ENCODE measurements at regions not wholly inside any gene's neighbourhood (a gene's known extent, or its start where the extent isn't known, plus 50 kb on each side); places are given as distances from the start of the nearest gene placed in this dataset.

DNA sequence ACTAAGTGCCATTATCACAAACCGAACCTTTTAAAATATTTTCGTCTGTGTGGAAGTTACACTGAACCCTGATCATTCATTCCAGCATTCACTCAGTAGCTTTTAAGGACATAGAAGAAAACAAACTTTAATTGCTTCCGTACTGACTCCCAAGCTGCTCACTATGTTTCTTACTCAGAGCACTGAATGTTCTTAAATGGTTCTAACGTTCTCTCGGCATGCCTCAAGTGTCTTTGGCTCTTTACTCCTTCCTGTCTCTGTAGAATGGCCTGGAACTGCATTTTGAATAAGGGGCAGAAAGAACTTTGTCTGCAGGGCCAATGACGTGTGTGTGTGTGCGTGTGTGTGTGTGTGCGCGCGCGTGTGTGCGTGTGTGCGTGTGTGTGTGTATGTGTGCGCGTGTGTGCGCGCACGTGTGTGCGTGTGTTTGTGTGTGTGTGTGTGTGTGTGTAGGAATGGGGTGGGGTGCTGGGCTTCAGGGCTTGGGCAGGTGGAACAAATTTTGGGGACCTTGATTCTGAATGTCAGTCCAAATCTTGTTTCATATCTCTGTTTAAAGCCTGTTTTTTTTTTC lies 50.5 kb upstream of the PAQR3 start:
- TF ChIP-seq, protein P1, sequence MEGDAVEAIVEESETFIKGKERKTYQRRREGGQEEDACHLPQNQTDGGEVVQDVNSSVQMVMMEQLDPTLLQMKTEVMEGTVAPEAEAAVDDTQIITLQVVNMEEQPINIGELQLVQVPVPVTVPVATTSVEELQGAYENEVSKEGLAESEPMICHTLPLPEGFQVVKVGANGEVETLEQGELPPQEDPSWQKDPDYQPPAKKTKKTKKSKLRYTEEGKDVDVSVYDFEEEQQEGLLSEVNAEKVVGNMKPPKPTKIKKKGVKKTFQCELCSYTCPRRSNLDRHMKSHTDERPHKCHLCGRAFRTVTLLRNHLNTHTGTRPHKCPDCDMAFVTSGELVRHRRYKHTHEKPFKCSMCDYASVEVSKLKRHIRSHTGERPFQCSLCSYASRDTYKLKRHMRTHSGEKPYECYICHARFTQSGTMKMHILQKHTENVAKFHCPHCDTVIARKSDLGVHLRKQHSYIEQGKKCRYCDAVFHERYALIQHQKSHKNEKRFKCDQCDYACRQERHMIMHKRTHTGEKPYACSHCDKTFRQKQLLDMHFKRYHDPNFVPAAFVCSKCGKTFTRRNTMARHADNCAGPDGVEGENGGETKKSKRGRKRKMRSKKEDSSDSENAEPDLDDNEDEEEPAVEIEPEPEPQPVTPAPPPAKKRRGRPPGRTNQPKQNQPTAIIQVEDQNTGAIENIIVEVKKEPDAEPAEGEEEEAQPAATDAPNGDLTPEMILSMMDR (IDR thresholded peaks at IDR 0.05; ENCODE audit: insufficient read depth, low read length) = no peak
- TF ChIP-seq GABPA (IDR thresholded peaks at IDR 0.05; ENCODE audit: low read depth) (no peak), POLR2AphosphoS5 (IDR thresholded peaks at IDR 0.05; ENCODE audit: low read depth) (no peak)
- TF ChIP-seq, protein P2, sequence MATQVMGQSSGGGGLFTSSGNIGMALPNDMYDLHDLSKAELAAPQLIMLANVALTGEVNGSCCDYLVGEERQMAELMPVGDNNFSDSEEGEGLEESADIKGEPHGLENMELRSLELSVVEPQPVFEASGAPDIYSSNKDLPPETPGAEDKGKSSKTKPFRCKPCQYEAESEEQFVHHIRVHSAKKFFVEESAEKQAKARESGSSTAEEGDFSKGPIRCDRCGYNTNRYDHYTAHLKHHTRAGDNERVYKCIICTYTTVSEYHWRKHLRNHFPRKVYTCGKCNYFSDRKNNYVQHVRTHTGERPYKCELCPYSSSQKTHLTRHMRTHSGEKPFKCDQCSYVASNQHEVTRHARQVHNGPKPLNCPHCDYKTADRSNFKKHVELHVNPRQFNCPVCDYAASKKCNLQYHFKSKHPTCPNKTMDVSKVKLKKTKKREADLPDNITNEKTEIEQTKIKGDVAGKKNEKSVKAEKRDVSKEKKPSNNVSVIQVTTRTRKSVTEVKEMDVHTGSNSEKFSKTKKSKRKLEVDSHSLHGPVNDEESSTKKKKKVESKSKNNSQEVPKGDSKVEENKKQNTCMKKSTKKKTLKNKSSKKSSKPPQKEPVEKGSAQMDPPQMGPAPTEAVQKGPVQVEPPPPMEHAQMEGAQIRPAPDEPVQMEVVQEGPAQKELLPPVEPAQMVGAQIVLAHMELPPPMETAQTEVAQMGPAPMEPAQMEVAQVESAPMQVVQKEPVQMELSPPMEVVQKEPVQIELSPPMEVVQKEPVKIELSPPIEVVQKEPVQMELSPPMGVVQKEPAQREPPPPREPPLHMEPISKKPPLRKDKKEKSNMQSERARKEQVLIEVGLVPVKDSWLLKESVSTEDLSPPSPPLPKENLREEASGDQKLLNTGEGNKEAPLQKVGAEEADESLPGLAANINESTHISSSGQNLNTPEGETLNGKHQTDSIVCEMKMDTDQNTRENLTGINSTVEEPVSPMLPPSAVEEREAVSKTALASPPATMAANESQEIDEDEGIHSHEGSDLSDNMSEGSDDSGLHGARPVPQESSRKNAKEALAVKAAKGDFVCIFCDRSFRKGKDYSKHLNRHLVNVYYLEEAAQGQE (IDR thresholded peaks at IDR 0.05; ENCODE audit: insufficient replicate concordance, low read depth) = no peak

Measured in HL-60 (cell line).